NCI-H446 treated with DMSO at 0.1 percent for 48 hours (cell line): ENCODE measurements at regions not wholly inside any gene's neighbourhood (a gene's known extent, or its start where the extent isn't known, plus 50 kb on each side); places are given as distances from the start of the nearest gene placed in this dataset.

Experiments used
- DNase-seq: peaks from one replicate; lab custom pipeline; 2025; lab: John Stamatoyannopoulos, UW

GRCh38 chr16:64539811-64540371 is 582.0 kb downstream of the CDH11 start:
- DNase-seq = no peak

GRCh38 chr16:64534180-64534780 is 587.6 kb downstream of the CDH11 start:
- no peak for DNase-seq

DNA sequence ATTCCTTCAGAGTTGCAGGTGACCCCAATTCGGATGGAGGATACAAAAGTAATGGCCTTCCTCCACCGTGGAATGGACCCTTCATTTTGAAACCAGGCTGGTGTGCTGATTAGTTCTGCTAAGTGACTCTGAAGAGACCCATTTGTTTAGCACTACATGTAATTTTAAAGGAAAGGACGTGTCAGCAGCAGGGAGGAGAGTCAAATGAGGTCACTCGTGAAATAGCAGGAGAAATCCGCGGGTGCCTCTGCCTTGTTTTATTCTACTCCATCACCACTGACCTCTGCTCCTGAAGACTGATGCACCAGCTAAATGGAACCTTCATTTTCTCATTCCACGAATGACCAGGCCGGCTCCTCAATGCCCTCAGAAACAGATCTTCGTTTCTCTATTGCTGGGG is 589.2 kb downstream of the CDH11 start:
- no peak for DNase-seq

GRCh38 chr16:64532117-64532516 is 589.7 kb downstream of the CDH11 start:
- no peak for DNase-seq

DNA sequence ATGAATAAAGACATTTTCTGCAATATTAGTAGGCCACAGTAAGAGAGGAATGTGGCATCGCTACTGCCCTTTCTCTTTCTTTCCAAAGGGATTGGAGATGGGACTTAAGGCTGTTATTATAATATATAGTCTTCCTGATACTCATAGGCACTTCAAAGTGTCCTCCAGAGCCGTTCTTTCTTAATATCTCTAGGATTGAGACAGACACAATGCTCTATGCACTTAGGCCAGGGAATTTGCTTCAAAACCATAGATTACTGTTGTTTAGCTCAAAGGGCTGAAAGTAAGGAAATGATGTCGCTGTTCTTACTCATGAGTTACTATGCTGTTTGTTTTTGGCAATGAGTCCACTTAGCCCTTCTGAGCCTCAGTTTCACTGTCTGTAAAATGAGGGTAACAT is 590.5 kb downstream of the CDH11 start:
- no peak for DNase-seq

- no peak for DNase-seq
Observed at GRCh38 chr16:64522548-64522947, 599.3 kb downstream of the CDH11 start.

DNA sequence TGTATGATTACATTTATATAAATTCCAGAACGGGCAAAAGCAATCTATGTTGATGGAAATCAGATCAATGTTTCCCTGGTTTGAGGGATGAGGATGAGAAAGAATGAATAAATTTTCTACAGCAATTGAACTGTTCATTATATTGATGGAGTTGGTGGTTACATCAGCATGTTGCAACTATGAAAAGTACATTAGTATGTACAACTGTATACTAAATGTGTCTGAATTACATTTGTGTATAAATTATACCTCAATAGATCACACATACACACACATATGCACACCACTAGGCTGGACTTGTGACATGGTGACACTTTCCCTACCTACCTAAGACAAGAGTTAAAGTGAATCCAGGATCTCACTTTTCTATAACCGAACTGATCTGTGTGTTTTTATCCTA is 608.0 kb downstream of the CDH11 start:
- no peak for DNase-seq

GRCh38 chr16:64507240-64508024 is 614.4 kb downstream of the CDH11 start:
- DNase-seq = no peak

DNA sequence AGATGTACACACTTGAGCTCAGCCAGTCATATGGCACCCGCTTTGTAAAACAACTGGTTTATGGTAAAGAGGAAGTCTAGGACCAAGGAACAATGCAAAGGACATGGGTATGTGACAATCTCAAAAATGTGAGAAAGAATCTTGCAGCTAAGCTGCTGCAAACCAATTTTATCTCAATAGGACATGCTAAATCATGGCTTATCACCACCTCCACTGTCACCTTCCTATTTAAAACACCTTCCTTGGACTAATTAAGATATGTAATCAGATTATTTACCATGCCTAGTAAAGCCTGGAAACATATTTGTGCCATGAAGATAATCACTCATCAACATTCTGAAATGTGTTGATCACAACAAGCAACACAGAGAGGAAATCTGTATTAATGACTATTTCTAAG is 622.7 kb downstream of the CDH11 start:
- DNase-seq = no peak

- DNase-seq = no peak
Observed at GRCh38 chr16:64498363-64498762, 623.5 kb downstream of the CDH11 start.

DNA sequence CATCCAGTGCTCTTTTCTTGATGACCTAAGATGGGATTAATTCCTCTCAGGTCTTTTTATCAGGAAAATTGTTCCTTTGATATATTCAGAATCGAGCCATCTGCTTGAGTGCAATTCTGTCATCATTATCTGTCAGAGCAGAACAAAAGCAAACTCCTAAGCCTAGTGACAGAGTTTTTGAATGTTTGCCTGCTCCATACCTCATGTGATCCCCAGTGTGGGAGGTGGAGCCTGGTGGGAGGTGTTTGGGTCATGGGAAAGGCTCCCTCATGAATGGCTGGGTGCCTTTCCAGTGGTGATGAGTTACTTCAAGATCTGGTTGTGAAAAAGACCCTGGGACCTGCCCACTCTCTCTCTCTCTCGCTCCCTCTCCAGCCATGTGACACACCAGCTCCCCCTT is 628.2 kb downstream of the CDH11 start:
- no peak for DNase-seq

GRCh38 chr16:64489449-64489848 is 632.4 kb downstream of the CDH11 start:
- no peak for DNase-seq

- no peak for DNase-seq
Observed at GRCh38 chr16:64486561-64486960, 635.3 kb downstream of the CDH11 start.

- no peak for DNase-seq
Observed at GRCh38 chr16:64481497-64481896, 640.4 kb downstream of the CDH11 start.

GRCh38 chr16:64478252-64478906 is 643.5 kb downstream of the CDH11 start:
- no peak for DNase-seq

GRCh38 chr16:64475627-64476351 is 646.1 kb downstream of the CDH11 start:
- DNase-seq = no peak

DNA sequence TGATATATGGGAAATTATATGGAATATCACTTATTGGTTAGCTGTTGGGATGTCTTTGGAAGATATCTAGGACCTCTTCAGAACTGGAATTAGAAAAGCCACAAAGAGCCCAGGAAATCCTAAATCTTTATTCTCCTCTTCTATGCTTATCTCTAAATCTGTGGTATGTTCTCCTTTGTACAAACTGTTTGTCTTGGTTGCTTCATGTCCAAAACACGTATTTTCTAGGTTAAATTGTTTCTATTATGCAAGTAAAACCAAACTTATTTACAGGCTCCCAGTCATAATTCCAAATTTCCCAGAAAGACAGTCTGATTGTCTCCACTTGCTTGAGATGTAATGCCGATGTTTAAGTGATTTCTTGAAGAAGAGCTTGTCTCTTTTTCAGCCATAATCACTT is 650.9 kb downstream of the CDH11 start:
- DNase-seq = no peak

- DNase-seq = no peak
Observed at GRCh38 chr16:64469906-64470702, 651.8 kb downstream of the CDH11 start.

DNA sequence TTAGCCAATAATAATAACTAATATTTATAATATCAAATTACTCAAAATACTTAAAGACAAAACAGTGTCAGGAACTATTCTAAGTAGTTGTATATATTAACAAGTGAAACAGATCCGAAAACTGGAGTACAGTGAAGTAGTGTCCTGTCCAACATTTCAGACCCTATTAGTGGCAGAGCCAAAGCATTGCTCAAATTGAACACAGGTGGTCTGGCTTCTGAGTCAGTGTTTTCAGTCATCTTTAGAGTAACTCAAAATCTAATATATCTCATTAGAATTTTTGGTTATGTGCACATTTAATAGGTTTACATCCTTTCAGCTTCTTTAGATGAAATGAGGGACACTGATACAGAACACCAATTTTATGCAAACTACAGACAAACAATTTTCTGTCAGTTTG is 652.5 kb downstream of the CDH11 start:
- no peak for DNase-seq

- no peak for DNase-seq
Observed at GRCh38 chr16:64468515-64469090, 653.3 kb downstream of the CDH11 start.

DNA sequence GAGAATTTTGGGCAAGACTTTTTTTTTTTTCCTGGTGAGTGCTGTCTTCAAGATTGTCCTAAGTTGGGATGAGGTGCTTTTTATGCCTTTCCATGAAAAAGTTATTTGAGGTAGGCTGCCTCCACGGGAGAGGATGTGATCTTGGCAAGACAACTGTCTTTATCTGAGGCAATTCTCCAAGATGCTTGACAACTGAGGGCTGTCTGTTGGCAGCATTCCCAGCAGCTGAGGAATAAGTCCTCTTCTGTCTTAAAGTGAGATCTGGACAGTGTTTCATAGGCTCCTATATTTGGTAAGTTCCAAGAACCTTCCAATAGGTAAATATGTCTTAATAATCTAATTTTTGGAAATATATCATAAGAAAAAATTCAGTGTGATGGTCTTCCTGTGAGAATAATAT is 662.0 kb downstream of the CDH11 start:
- peak; percentile 39 for DNase-seq
